HCT116 (cell line): ENCODE measurements at regions not wholly inside any gene's neighbourhood (a gene's known extent, or its start where the extent isn't known, plus 50 kb on each side); places are given as distances from the start of the nearest gene placed in this dataset.

Experiments
- CBX3 ChIP-seq: IDR thresholded peaks from 2 replicates; pipeline ENCODE4 v1.6.1; 2012; ENCODE audit warnings: low read depth
- CEBPB ChIP-seq: IDR thresholded peaks from 2 replicates; pipeline ENCODE4 v1.6.1; 2012; ENCODE audit warnings: low read depth
- CTCF ChIP-seq, 3 experiments: fragments of 200-600 bp in 1 of 3; sonication (generic) in 1 of 3; IDR thresholded peaks in 2 of 3; conservative IDR thresholded peaks in 1 of 3; 2 replicates each; pipeline ENCODE4 v1.5.1; 2012 to 2017; ENCODE audit warnings: low read depth in 2 of 3, low read length in 2 of 3, antibody characterized with exemption in 1 of 3, borderline replicate concordance in 1 of 3, control low read depth in 1 of 3, mild to moderate bottlenecking in 1 of 3, mixed read lengths in 1 of 3, mixed run types in 1 of 3, moderate library complexity in 1 of 3; ENCODE audit not compliant: insufficient read depth in 1 of 3
- JUND ChIP-seq: IDR thresholded peaks from 2 replicates; pipeline ENCODE4 v1.6.1; 2012
- POLR2A ChIP-seq: IDR thresholded peaks from 2 replicates; pipeline ENCODE4 v1.7.0; 2011; ENCODE audit warnings: borderline replicate concordance; ENCODE audit not compliant: insufficient read depth, insufficient read length; ENCODE audit errors: extremely low read depth
- POLR2AphosphoS5 ChIP-seq: IDR thresholded peaks from 2 replicates; pipeline ENCODE4 v1.6.1; 2011; ENCODE audit warnings: mild to moderate bottlenecking, low read depth, low read length, moderate library complexity
- RAD21 ChIP-seq: IDR thresholded peaks from 2 replicates; pipeline ENCODE4 v1.6.1; 2012; ENCODE audit warnings: low read depth, mild to moderate bottlenecking
- YY1 ChIP-seq: IDR thresholded peaks from 2 replicates; pipeline ENCODE4 v1.6.1; 2011; ENCODE audit warnings: low read length, low read depth, moderate library complexity, mild to moderate bottlenecking; ENCODE audit not compliant: insufficient replicate concordance; ENCODE audit errors: extremely low read depth
- ZFX ChIP-seq: fragments of 450-650 bp; IDR thresholded peaks from 2 replicates; pipeline ENCODE4 v1.6.1; 2017
- TF ChIP-seq, protein P1 (sequence below): IDR thresholded peaks from 2 replicates; pipeline ENCODE4 v1.6.1; 2012; ENCODE audit warnings: low read depth

GRCh38 chr1:220380885-220381284, 108.6 kb upstream of the RAB3GAP2 start:
- TF ChIP-seq POLR2A (no peak), RAD21 (no peak), CTCF (IDR thresholded peaks at IDR 0.05 in 2 of 3, conservative IDR thresholded peaks at IDR 0.05 in 1 of 3; ENCODE audit: borderline replicate concordance in 1 of 3, insufficient read depth in 1 of 3, low read depth in 2 of 3, low read length in 2 of 3) (no peak), CBX3 (no peak), ZFX (no peak), CEBPB (no peak), JUND (no peak), POLR2AphosphoS5 (no peak), YY1 (no peak)
- TF ChIP-seq, protein P1, sequence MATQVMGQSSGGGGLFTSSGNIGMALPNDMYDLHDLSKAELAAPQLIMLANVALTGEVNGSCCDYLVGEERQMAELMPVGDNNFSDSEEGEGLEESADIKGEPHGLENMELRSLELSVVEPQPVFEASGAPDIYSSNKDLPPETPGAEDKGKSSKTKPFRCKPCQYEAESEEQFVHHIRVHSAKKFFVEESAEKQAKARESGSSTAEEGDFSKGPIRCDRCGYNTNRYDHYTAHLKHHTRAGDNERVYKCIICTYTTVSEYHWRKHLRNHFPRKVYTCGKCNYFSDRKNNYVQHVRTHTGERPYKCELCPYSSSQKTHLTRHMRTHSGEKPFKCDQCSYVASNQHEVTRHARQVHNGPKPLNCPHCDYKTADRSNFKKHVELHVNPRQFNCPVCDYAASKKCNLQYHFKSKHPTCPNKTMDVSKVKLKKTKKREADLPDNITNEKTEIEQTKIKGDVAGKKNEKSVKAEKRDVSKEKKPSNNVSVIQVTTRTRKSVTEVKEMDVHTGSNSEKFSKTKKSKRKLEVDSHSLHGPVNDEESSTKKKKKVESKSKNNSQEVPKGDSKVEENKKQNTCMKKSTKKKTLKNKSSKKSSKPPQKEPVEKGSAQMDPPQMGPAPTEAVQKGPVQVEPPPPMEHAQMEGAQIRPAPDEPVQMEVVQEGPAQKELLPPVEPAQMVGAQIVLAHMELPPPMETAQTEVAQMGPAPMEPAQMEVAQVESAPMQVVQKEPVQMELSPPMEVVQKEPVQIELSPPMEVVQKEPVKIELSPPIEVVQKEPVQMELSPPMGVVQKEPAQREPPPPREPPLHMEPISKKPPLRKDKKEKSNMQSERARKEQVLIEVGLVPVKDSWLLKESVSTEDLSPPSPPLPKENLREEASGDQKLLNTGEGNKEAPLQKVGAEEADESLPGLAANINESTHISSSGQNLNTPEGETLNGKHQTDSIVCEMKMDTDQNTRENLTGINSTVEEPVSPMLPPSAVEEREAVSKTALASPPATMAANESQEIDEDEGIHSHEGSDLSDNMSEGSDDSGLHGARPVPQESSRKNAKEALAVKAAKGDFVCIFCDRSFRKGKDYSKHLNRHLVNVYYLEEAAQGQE = no peak
